GM12875 (cell line): ENCODE measurements at regions not wholly inside any gene's neighbourhood (a gene's known extent, or its start where the extent isn't known, plus 50 kb on each side); places are given as distances from the start of the nearest gene placed in this dataset.

Experiments
- H3K4me3 ChIP-seq: one replicate; pipeline ENCODE4 v1.5.1; 2011; ENCODE audit warnings: low read depth, low read length, control low read depth
- TF ChIP-seq, protein P1 (sequence below): IDR thresholded peaks from 2 replicates; pipeline ENCODE4 v1.5.1; 2011; ENCODE audit warnings: low read depth, mild to moderate bottlenecking, control low read depth, inconsistent platforms, low read length, moderate library complexity, borderline replicate concordance; ENCODE audit not compliant: insufficient read depth

DNA sequence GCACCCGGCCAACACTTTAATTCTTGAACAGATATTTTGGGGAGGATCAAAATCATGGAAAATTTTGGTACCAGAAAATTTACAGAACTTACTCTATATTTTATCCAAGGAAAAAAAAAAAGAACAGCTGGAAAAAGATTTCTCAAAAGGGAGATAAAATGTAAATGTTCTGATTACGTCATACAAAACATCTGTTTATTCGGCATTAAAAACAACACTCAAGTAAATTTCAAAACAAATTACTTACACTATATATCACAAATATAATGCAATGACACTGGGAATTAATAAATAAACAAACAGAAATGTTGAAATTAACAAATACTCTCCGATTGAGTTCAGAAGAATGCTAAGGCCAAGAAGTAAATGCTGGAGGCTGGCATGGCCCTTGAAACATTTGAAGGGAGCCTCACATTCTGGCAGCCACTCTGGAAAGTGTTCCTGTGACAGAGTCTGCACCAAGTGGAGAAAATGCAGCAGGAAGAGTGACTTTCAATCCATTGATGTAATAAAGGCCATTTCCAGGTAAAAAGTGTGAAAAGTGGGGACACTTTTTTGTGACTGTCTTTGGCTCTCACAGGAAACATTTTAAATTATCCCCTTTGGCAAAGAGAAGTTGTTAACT is 486.0 kb upstream of the CTSO start:
- no peak overlapping the region for H3K4me3 ChIP-seq
- TF ChIP-seq, protein P1, sequence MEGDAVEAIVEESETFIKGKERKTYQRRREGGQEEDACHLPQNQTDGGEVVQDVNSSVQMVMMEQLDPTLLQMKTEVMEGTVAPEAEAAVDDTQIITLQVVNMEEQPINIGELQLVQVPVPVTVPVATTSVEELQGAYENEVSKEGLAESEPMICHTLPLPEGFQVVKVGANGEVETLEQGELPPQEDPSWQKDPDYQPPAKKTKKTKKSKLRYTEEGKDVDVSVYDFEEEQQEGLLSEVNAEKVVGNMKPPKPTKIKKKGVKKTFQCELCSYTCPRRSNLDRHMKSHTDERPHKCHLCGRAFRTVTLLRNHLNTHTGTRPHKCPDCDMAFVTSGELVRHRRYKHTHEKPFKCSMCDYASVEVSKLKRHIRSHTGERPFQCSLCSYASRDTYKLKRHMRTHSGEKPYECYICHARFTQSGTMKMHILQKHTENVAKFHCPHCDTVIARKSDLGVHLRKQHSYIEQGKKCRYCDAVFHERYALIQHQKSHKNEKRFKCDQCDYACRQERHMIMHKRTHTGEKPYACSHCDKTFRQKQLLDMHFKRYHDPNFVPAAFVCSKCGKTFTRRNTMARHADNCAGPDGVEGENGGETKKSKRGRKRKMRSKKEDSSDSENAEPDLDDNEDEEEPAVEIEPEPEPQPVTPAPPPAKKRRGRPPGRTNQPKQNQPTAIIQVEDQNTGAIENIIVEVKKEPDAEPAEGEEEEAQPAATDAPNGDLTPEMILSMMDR, result no peak

DNA sequence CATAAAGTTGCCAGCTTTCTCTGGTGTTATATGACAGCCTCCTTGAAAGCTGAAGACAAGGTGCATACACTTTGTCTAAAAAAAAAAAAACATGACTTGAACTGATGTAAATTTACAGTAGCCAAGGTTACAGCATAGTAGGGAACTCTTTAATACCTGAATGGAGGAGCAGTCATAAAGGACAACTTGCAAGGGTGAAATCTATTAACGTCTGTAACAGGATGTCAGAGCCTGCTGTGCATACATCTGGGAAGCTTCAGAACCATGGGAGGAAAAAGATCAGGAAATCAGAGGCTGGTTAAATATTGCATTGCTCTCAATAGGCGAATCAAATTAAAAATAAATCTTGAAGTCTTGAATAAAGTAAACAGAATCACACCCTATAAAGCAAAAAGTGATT is 484.0 kb upstream of the CTSO start:
- H3K4me3 ChIP-seq, result no peak overlapping the region
- TF ChIP-seq, protein P1, result no peak

DNA sequence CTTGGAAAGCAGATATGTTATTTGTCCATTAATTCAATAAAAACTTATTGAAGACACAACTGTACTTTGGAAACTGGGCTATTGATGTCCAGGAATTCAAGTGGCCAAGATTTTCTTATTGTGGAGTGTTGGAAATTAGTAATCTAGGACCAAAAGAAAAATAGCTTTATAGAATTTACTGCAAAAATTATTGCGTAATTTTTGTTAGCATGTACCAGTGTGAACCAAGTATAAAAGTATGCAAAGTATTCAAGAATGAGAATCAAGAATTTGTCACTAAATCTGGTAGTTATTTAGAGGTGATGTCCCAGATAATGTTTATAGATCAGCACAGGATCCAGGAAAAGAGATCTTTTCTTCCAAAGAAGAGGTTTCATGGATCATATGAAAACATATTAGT is 468.9 kb upstream of the CTSO start:
- no peak overlapping the region for H3K4me3 ChIP-seq
- TF ChIP-seq, protein P1, result no peak

DNA sequence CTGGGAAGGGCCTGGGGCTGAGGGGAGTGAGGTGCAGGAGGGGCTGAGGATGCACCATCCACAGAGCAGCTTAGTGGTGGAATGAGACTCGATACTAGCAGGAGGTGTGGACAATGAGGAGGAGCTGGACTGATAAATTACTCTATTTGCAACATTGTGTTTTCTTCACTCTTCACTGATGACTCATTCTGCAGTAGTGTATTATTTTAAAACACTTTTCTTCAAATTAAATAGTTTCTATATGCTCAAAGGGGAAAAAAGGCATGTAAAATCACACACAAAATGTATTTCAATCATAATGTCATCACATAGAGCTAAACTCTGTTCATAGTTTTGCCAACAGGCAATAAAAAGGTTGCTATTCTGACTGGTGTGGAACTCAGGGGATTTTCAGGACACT is 467.0 kb upstream of the CTSO start:
- no peak overlapping the region for H3K4me3 ChIP-seq

DNA sequence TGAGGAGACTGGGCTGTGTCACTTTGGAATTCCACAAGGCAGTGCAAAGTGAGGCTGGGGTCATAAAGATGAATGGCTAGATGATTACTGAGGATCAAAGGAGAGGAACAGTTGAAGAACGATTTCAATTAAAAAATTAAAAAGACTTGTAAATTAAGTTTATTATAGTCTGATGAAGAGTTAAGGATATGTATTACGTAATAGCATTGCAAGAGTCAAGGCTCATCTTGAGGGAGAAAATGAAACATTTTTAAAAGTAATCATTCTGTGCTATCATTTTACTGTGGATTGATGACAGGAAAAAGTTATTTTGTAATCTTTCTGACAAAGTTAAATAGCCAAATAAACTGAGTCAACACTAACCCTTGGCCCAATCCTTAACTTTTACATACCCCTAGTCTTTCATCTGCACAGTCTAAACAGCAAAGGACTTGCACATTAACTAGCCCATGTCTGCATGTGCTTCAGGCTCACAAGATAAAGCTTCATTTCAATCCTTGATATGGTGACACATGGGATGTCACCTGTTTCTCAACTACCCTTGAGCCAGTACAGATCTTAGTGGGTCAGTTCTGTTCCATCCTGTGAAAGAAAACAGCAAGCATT is 465.5 kb upstream of the CTSO start:
- no peak overlapping the region for H3K4me3 ChIP-seq
- TF ChIP-seq, protein P1, result no peak

More for the DNA sequence above, 467.0 kb upstream of the CTSO start:
- TF ChIP-seq, protein P1, result no peak

DNA sequence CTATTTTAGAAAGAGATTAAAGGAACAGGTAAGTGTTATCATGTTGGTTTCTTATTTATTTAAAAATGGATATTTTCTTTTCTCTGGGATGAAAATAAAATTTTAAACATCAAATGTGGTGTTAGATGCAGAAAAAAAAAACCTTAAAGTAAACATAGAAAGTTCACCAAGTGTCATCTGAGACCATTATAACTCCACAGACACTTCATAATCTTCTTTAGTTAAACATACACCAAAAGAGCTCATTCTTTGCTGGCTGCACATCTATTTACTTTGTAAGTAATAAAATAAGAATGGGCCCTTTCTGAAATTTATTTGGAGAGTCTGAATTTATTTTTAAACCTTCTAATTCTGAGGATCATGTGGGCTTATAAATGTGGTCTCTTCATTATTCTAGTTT is 460.7 kb upstream of the CTSO start:
- no peak overlapping the region for H3K4me3 ChIP-seq
- TF ChIP-seq, protein P1, result no peak
